Gastroesophageal sphincter (tissue), 3 donors: ENCODE measurements at regions not wholly inside any gene's neighbourhood (a gene's known extent, or its start where the extent isn't known, plus 50 kb on each side); places are given as distances from the start of the nearest gene placed in this dataset.

ENCODE experiments used
- EP300 ChIP-seq: sonication (generic); formaldehyde crosslinking; IDR thresholded peaks from one replicate; pipeline ENCODE4 v1.6.1; 2017; ENCODE audit warnings: antibody characterized with exemption, mild to moderate bottlenecking
- POLR2A ChIP-seq, 2 donors: fragments of 450-650 bp; IDR thresholded peaks; one replicate each; pipeline ENCODE4 v1.6.1; 2017; ENCODE audit warnings: antibody characterized with exemption in 2 of 2, mild to moderate bottlenecking in 2 of 2, moderate library complexity in 1 of 2
- POLR2AphosphoS5 ChIP-seq: sonication (generic); formaldehyde crosslinking; IDR thresholded peaks from one replicate; pipeline ENCODE4 v1.6.1; 2017; ENCODE audit warnings: antibody characterized with exemption
- TF ChIP-seq, protein P1 (sequence below), 4 experiments: fragments of 200-600 bp in 2 of 4; fragments of 450-650 bp in 2 of 4; sonication (generic) in 1 of 4; IDR thresholded peaks; one replicate each; pipeline ENCODE4 v1.5.1; 2017 to 2019; ENCODE audit warnings: antibody characterized with exemption in 4 of 4, mild to moderate bottlenecking in 2 of 4, moderate library complexity in 2 of 4

- TF ChIP-seq POLR2A (IDR thresholded peaks at IDR 0.05) (no peak), POLR2AphosphoS5 (no peak), EP300 (no peak)
- TF ChIP-seq, protein P1, sequence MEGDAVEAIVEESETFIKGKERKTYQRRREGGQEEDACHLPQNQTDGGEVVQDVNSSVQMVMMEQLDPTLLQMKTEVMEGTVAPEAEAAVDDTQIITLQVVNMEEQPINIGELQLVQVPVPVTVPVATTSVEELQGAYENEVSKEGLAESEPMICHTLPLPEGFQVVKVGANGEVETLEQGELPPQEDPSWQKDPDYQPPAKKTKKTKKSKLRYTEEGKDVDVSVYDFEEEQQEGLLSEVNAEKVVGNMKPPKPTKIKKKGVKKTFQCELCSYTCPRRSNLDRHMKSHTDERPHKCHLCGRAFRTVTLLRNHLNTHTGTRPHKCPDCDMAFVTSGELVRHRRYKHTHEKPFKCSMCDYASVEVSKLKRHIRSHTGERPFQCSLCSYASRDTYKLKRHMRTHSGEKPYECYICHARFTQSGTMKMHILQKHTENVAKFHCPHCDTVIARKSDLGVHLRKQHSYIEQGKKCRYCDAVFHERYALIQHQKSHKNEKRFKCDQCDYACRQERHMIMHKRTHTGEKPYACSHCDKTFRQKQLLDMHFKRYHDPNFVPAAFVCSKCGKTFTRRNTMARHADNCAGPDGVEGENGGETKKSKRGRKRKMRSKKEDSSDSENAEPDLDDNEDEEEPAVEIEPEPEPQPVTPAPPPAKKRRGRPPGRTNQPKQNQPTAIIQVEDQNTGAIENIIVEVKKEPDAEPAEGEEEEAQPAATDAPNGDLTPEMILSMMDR (IDR thresholded peaks at IDR 0.05) = no peak
Observed at GRCh38 chr17:53321651-53322050, 501.1 kb upstream of the KIF2B start.
